Erythroblast (primary cell): ENCODE measurements at regions not wholly inside any gene's neighbourhood (a gene's known extent, or its start where the extent isn't known, plus 50 kb on each side); places are given as distances from the start of the nearest gene placed in this dataset.

Experiments
- GATA1 ChIP-seq: IDR thresholded peaks from 2 replicates; pipeline ENCODE4 v1.6.1; 2011; ENCODE audit warnings: low read depth, mild to moderate bottlenecking, control low read depth, low read length, moderate library complexity
- POLR2A ChIP-seq: IDR thresholded peaks from 2 replicates; pipeline ENCODE4 v1.6.1; 2011; ENCODE audit warnings: mild to moderate bottlenecking, low read length

DNA sequence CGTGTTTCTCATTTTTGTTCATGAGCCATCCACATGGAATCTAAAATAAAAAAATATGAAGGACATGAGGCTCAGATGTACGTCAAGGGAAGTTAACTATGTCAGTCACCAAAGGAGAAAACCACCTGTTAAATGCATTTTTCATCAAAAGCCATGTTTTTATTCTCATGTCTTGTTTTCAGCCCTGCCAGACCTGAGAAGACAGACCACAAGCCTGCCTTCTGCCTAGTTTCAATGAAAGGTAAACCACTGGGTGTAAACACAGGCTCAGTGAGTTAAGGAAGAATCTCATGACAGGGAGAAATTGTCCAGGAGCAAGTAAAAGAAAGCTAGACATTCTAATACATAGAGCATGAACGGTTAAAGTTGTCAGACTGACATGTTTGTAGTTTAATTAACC is 52.3 kb upstream of the TNIP3 start:
- TF ChIP-seq POLR2A (no peak), GATA1 (no peak)
